ENCODE measurements at regions not wholly inside any gene's neighbourhood (a gene's known extent, or its start where the extent isn't known, plus 50 kb on each side); places are given as distances from the start of the nearest gene placed in this dataset.

DNA sequence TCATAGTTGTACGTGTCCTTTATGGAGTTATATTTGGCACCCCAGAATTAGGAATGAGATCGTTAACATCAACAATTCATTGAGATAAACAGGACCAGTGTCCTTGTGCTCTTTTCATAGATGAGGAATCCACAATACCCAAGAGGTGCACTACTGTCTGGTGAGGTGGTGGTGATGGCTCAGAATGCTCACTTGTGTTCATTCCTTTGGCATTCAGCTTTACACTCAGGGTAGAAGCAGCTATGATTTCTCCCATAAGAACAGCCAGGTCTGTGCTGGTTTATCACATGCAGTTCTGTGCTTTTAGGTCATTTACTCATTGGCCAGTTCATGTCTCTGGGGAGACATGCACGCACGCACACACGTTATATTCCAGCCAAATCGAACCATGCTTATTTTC is 167.2 kb downstream of the FAT3 start:
- Histone ChIP-seq H3K27me3 (ENCODE audit: low read length) (no peaks in the 10 kb centered on the region; the same call in 1 of the 2 replicates), H2AFZ (ENCODE audit: low read length) (no peak overlapping the region), H3K9ac (ENCODE audit: low read length) (no peak overlapping the region), H3K79me2 (ENCODE audit: low read length) (no peaks in the 10 kb centered on the region), H3K36me3 (ENCODE audit: low read depth, low read length) (no peaks in the 10 kb centered on the region), H3K27ac (ENCODE audit: low read length) (no peak overlapping the region), H3K9me3 (ENCODE audit: low read length) (no peaks in the 10 kb centered on the region; the same call in 1 of the 2 replicates), H3F3A (ENCODE audit: low read length, unreplicated experiment) (no peaks in the 10 kb centered on the region), H3K4me3 (ENCODE audit: low read length) (no peak overlapping the region), H3K4me1 (ENCODE audit: insufficient read depth, low read length) (no peaks in the 10 kb centered on the region), H4K20me1 (ENCODE audit: low read length) (no peaks in the 10 kb centered on the region), H3K4me2 (ENCODE audit: low read length) (no peak overlapping the region), H3K9me2 (replicated peaks; ENCODE audit: low read length) (no peaks in the 10 kb centered on the region)
- no TSS peak for BruUV-seq (replicated peaks)
- CTCF ChIA-PET = no interaction called here
- DNase-seq = no peak
- intact Hi-C loops (cut with micrococcal nuclease) = no loop called here
- POLR2A ChIA-PET (ENCODE audit: unreplicated experiment) = no interaction called here
- TF ChIP-seq, protein P1, sequence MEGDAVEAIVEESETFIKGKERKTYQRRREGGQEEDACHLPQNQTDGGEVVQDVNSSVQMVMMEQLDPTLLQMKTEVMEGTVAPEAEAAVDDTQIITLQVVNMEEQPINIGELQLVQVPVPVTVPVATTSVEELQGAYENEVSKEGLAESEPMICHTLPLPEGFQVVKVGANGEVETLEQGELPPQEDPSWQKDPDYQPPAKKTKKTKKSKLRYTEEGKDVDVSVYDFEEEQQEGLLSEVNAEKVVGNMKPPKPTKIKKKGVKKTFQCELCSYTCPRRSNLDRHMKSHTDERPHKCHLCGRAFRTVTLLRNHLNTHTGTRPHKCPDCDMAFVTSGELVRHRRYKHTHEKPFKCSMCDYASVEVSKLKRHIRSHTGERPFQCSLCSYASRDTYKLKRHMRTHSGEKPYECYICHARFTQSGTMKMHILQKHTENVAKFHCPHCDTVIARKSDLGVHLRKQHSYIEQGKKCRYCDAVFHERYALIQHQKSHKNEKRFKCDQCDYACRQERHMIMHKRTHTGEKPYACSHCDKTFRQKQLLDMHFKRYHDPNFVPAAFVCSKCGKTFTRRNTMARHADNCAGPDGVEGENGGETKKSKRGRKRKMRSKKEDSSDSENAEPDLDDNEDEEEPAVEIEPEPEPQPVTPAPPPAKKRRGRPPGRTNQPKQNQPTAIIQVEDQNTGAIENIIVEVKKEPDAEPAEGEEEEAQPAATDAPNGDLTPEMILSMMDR (conservative IDR thresholded peaks at IDR 0.05; ENCODE audit: low read depth, low read length) = no peak
- TF ChIP-seq EZH2phosphoT487 (IDR thresholded peaks at IDR 0.05; ENCODE audit: borderline replicate concordance, low read length) (no peak), EZH2 (IDR thresholded peaks at IDR 0.05; ENCODE audit: low read length, unreplicated experiment) (no peak)
- ATAC-seq = no peak

DNA sequence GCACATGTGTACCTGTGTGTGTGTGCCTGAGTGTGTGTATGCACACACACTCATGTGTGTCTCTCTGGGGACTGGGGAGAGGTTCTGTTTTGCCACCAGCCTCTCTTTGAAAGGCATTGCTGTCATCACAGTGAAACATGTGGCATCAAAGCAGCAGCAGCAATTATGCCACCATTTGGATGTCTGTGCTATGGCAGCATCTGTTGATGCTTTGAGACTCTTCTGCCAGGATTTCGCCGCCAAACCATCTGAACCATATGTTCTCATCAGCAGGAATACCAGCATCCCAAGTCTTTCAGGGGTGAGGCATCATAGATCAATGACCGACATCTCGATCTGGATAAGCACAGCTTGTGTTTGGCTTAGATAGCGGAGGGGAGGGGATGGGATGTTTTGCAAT is 168.6 kb downstream of the FAT3 start:
- H3F3A ChIP-seq (ENCODE audit: low read length, unreplicated experiment) = no peaks in the 10 kb centered on the region
- no peak overlapping the region for H3K27ac ChIP-seq (ENCODE audit: low read length)
- H3K4me2 ChIP-seq (ENCODE audit: low read length) = no peak overlapping the region
- H2AFZ ChIP-seq (ENCODE audit: low read length) = no peak overlapping the region
- CTCF ChIA-PET = no interaction called here
- POLR2A ChIA-PET (ENCODE audit: unreplicated experiment) = no interaction called here
- DNase-seq (no peak), ATAC-seq (no peak)
- no peaks in the 10 kb centered on the region for H3K9me2 ChIP-seq (replicated peaks; ENCODE audit: low read length)
- intact Hi-C loops (cut with micrococcal nuclease) = no loop called here
- H3K9ac ChIP-seq (ENCODE audit: low read length) = no peak overlapping the region
- no peaks in the 10 kb centered on the region for H3K79me2 ChIP-seq (ENCODE audit: low read length)
- H3K9me3 ChIP-seq (ENCODE audit: low read length) = no peaks in the 10 kb centered on the region; the same call in 1 of the 2 replicates
- H4K20me1 ChIP-seq (ENCODE audit: low read length) = no peaks in the 10 kb centered on the region
- H3K4me3 ChIP-seq (ENCODE audit: low read length) = no peak overlapping the region
- H3K36me3 ChIP-seq (ENCODE audit: low read depth, low read length) = no peaks in the 10 kb centered on the region
- H3K4me1 ChIP-seq (ENCODE audit: insufficient read depth, low read length) = no peaks in the 10 kb centered on the region
- no TSS peak for BruUV-seq (replicated peaks)
- no peaks in the 10 kb centered on the region; the same call in 1 of the 2 replicates for H3K27me3 ChIP-seq (ENCODE audit: low read length)
- TF ChIP-seq, protein P1 (conservative IDR thresholded peaks at IDR 0.05; ENCODE audit: low read depth, low read length) = no peak
- TF ChIP-seq EZH2phosphoT487 (IDR thresholded peaks at IDR 0.05; ENCODE audit: borderline replicate concordance, low read length) (no peak), EZH2 (IDR thresholded peaks at IDR 0.05; ENCODE audit: low read length, unreplicated experiment) (no peak)

DNA sequence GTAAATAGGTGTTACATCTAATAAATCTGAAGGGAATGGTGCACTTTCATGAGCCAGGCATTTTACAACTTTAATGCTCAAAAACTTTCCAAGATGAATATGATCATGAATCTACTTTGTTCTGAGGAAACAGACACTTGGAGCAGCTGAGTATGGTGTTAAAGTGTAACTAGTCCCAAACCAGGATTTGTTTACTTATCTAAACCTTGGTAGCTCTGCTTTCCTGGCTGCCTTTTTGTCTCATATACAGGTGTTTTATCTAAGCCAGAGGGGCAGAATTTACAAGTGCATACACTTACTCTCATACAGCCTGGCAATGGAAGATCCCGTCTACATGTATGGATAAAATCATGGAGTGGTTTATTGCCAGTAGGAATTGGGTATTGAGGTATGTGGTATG is 171.5 kb downstream of the FAT3 start:
- TF ChIP-seq, protein P1 (conservative IDR thresholded peaks at IDR 0.05; ENCODE audit: low read depth, low read length) = no peak
- TF ChIP-seq EZH2 (IDR thresholded peaks at IDR 0.05; ENCODE audit: low read length, unreplicated experiment) (no peak), EZH2phosphoT487 (IDR thresholded peaks at IDR 0.05; ENCODE audit: borderline replicate concordance, low read length) (no peak)
- H3K9ac ChIP-seq (ENCODE audit: low read length) = no peak overlapping the region
- no peaks in the 10 kb centered on the region for H3F3A ChIP-seq (ENCODE audit: low read length, unreplicated experiment)
- no peaks in the 10 kb centered on the region for H4K20me1 ChIP-seq (ENCODE audit: low read length)
- H3K9me2 ChIP-seq (replicated peaks; ENCODE audit: low read length) = no peaks in the 10 kb centered on the region
- no peak for DNase-seq
- no peaks in the 10 kb centered on the region for H3K79me2 ChIP-seq (ENCODE audit: low read length)
- H3K4me1 ChIP-seq (ENCODE audit: insufficient read depth, low read length) = no peaks in the 10 kb centered on the region
- no peak overlapping the region for H2AFZ ChIP-seq (ENCODE audit: low read length)
- intact Hi-C loops (cut with micrococcal nuclease) = no loop called here
- H3K36me3 ChIP-seq (ENCODE audit: low read depth, low read length) = no peaks in the 10 kb centered on the region
- no peak overlapping the region for H3K4me2 ChIP-seq (ENCODE audit: low read length)
- H3K4me3 ChIP-seq (ENCODE audit: low read length) = no peak overlapping the region
- ATAC-seq = no peak
- no peak overlapping the region for H3K27ac ChIP-seq (ENCODE audit: low read length)
- no peaks in the 10 kb centered on the region; the same call in 1 of the 2 replicates for H3K9me3 ChIP-seq (ENCODE audit: low read length)
- ChIA-PET CTCF (no interaction called here), POLR2A (ENCODE audit: unreplicated experiment) (interaction anchor here (0.5 kb wide), 1 partner anchor 8 kb away, joined by 4 read pairs; no protein-coding TSS in a partner anchor)
- no peaks in the 10 kb centered on the region; the same call in 1 of the 2 replicates for H3K27me3 ChIP-seq (ENCODE audit: low read length)
- no TSS peak for BruUV-seq (replicated peaks)
